GM18505 (cell line): ENCODE measurements at regions not wholly inside any gene's neighbourhood (a gene's known extent, or its start where the extent isn't known, plus 50 kb on each side); places are given as distances from the start of the nearest gene placed in this dataset.

ENCODE experiments used
- ATAC-seq: cut with Tn5 transposase; IDR thresholded peaks from one replicate; pipeline ENCODE4 v1.9.1; 2021; ENCODE audit not compliant: unreplicated experiment
- POLR2A ChIP-seq: IDR thresholded peaks from 4 replicates; pipeline ENCODE4 v1.6.1; 2011; ENCODE audit warnings: borderline replicate concordance; ENCODE audit not compliant: insufficient read depth, insufficient read length; ENCODE audit errors: extremely low read depth

DNA sequence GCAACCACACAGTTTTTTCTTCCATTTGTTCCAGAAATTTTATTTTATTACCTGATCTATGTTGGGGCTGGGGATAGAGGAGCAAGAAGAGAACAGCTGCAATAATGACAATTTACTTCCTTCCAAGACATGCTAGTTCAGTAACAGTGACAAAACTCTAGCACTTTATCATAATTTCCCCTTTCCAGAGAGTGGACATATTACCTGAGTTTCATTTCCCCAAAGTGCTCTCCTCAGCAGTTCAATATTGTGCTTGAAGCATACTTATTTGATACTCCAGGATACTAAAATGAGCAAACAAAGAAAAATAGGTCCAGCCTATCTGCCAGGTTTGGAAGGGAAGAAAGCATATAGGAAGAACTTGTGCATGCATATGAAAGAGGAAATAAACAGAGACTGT is 157.7 kb downstream of the ID4 start:
- no peak for TF ChIP-seq POLR2A
- no peak for ATAC-seq

- no peak for ATAC-seq
- no peak for TF ChIP-seq POLR2A
Measured at GRCh38 chr6:19995575-19996257, 158.5 kb downstream of the ID4 start.

GRCh38 chr6:19997104-19997503 is 159.9 kb downstream of the ID4 start:
- no peak for ATAC-seq
- TF ChIP-seq POLR2A = no peak

- ATAC-seq = no peak
- no peak for TF ChIP-seq POLR2A
Measured at GRCh38 chr6:19998541-19998940, 161.4 kb downstream of the ID4 start.

- no peak for TF ChIP-seq POLR2A
- peak; percentile 93 for ATAC-seq
Measured at GRCh38 chr6:19999319-20000191, 162.4 kb downstream of the ID4 start.

- TF ChIP-seq POLR2A = no peak
Measured at GRCh38 chr6:20001286-20001685, 164.1 kb downstream of the ID4 start.

GRCh38 chr6:20006037-20006436 is 168.9 kb downstream of the ID4 start:
- ATAC-seq = no peak
- no peak for TF ChIP-seq POLR2A

More at GRCh38 chr6:20001286-20001685, 164.1 kb downstream of the ID4 start:
- no peak for ATAC-seq

GRCh38 chr6:20008131-20008530 is 171.0 kb downstream of the ID4 start:
- ATAC-seq = no peak
- no peak for TF ChIP-seq POLR2A

DNA sequence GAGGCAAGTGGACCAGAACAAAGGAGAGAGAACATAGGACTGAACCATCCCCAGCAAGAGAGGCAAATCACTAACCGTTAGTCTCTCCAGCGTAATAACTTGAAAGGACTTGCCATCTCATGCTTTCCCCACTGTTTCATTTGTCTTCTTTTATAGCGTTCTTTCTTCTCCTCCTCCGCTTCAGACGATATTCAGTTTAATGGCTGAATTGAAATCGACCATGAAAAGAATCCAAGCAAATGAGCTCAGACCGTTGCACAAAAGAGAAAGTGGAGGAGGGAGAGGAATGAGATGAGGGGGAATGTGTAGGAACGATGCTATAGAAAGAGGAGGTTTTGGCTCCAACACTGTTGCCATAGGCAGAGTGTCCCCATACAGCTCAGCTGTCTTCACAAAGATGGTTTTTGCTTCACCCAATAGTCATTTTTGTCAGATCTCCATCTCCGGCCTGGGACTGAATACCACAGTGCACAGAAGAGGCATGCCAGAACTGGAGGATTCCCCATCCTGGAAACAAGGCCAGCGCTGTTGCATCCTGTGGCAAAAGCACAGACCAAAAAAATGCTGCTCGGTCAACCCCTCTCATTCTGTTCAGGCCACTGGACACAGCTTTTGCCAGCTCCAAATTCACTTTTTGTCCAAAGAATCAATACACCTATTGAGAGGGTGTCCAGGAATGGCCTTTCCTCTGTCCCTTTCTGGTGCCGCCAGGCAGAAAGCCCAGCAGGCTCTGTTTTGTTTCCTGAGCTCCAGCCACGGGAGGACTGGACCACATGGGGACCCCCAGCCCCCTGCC is 176.1 kb downstream of the ID4 start:
- ATAC-seq = no peak
- TF ChIP-seq POLR2A = no peak

- TF ChIP-seq POLR2A = no peak
- ATAC-seq = no peak
Measured at GRCh38 chr6:20014508-20014907, 177.3 kb downstream of the ID4 start.

GRCh38 chr6:20020526-20020925 is 183.4 kb downstream of the ID4 start:
- TF ChIP-seq POLR2A = no peak
- ATAC-seq = no peak

- TF ChIP-seq POLR2A = no peak
- no peak for ATAC-seq
Measured at GRCh38 chr6:20021795-20022194, 184.6 kb downstream of the ID4 start.

DNA sequence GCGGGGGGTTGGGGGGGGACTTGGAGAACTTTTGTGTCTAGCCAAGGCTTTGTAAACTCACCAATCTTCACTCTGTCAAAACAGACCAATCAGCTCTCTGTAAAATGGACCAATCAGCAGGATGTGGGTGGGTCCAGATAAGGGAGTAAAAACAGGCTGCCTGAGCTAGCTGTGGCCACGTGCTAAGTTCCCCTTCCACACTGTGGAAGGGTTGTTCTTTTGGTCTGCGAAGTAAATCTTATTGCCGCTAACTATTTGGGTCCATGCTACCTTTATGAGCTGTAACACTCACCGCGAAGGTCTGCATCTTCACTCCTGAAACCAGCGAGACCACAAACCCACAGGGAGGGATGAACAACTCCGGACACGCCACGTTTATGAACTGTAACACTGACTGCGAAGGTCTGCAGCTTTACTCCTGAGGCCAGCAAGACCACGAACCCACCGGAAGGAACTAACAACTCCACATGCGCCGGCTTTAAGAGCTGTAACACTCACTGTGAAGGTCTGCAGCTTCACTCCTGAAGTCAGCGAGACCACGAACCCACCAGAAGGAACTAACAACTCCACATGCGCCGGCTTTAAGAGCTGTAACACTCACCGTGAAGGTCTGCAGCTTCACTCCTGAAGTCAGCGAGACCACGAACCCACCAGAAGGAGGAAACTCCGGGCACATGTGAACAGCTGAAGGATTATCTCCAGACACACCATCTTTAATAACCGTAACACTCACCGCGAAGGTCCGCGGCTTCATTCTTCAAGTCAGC is 186.6 kb downstream of the ID4 start:
- peak; percentile 83 for ATAC-seq
